SK-N-SH (cell line): ENCODE measurements at regions not wholly inside any gene's neighbourhood (a gene's known extent, or its start where the extent isn't known, plus 50 kb on each side); places are given as distances from the start of the nearest gene placed in this dataset.

Source experiments
- CHD2 ChIP-seq: fragments of 150-350 bp; IDR thresholded peaks from 2 replicates; pipeline ENCODE4 v1.6.1; 2018; ENCODE audit warnings: low read length; ENCODE audit not compliant: partially characterized antibody
- EZH2phosphoT487 ChIP-seq: fragments of 200-600 bp; sonication (generic); IDR thresholded peaks from 2 replicates; pipeline ENCODE4 v1.6.1; 2017; ENCODE audit warnings: low read depth, mixed run types, mild to moderate bottlenecking, antibody characterized with exemption, moderate library complexity, borderline replicate concordance
- FOSL2 ChIP-seq: IDR thresholded peaks from 2 replicates; pipeline ENCODE4 v1.4.0; 2012; ENCODE audit warnings: low read depth, mild to moderate bottlenecking, moderate library complexity, borderline replicate concordance
- FOXJ3 ChIP-seq: sonication (generic); formaldehyde crosslinking; IDR thresholded peaks from 2 replicates; pipeline ENCODE4 v1.5.1; 2020; ENCODE audit warnings: mild to moderate bottlenecking, missing genetic modification reagents
- GABPA ChIP-seq: IDR thresholded peaks from 2 replicates; pipeline ENCODE4 v1.4.0; 2012; ENCODE audit warnings: low read depth, mild to moderate bottlenecking
- IRF3 ChIP-seq: fragments of 150-350 bp; IDR thresholded peaks from 2 replicates; pipeline ENCODE4 v1.6.1; 2016; ENCODE audit warnings: mild to moderate bottlenecking, low read depth, low read length
- POLR2AphosphoS5 ChIP-seq: IDR thresholded peaks from 2 replicates; pipeline ENCODE4 v1.6.1; 2012; ENCODE audit warnings: low read depth, low read length
- RFX5 ChIP-seq: IDR thresholded peaks from 2 replicates; pipeline ENCODE4 v1.6.1; 2012; ENCODE audit warnings: mild to moderate bottlenecking, improper control_type of control experiment, low read length
- RXRA ChIP-seq: IDR thresholded peaks from 2 replicates; pipeline ENCODE4 v1.4.0; 2012; ENCODE audit warnings: low read depth, mild to moderate bottlenecking, borderline replicate concordance
- SIN3A ChIP-seq: IDR thresholded peaks from 2 replicates; pipeline ENCODE4 v1.6.1; 2012; ENCODE audit warnings: low read depth, mild to moderate bottlenecking, low read length, moderate library complexity, borderline replicate concordance
- SMC3 ChIP-seq: IDR thresholded peaks from 2 replicates; pipeline ENCODE4 v1.6.1; 2012; ENCODE audit warnings: low read depth, low read length, improper control_type of control experiment
- TF ChIP-seq, protein P1 (sequence below): fragments of 200-600 bp; sonication (generic); IDR thresholded peaks from 2 replicates; pipeline ENCODE4 v1.6.1; 2017; ENCODE audit warnings: antibody characterized with exemption, mild to moderate bottlenecking, moderate library complexity

GRCh38 chr12:72729451-72730010 lies 457.4 kb downstream of the TRHDE start:
- TF ChIP-seq, protein P1, sequence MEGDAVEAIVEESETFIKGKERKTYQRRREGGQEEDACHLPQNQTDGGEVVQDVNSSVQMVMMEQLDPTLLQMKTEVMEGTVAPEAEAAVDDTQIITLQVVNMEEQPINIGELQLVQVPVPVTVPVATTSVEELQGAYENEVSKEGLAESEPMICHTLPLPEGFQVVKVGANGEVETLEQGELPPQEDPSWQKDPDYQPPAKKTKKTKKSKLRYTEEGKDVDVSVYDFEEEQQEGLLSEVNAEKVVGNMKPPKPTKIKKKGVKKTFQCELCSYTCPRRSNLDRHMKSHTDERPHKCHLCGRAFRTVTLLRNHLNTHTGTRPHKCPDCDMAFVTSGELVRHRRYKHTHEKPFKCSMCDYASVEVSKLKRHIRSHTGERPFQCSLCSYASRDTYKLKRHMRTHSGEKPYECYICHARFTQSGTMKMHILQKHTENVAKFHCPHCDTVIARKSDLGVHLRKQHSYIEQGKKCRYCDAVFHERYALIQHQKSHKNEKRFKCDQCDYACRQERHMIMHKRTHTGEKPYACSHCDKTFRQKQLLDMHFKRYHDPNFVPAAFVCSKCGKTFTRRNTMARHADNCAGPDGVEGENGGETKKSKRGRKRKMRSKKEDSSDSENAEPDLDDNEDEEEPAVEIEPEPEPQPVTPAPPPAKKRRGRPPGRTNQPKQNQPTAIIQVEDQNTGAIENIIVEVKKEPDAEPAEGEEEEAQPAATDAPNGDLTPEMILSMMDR = no peak
- no peak for TF ChIP-seq POLR2AphosphoS5
- TF ChIP-seq SMC3 = no peak
- no peak for TF ChIP-seq CHD2
- TF ChIP-seq IRF3 = no peak
- no peak for TF ChIP-seq FOXJ3
- TF ChIP-seq EZH2phosphoT487 = no peak
- no peak for TF ChIP-seq GABPA
- no peak for TF ChIP-seq RFX5
- TF ChIP-seq SIN3A = no peak
- no peak for TF ChIP-seq FOSL2
- TF ChIP-seq RXRA = no peak
